ENCODE measurements at regions not wholly inside any gene's neighbourhood (a gene's known extent, or its start where the extent isn't known, plus 50 kb on each side); places are given as distances from the start of the nearest gene placed in this dataset.

DNA sequence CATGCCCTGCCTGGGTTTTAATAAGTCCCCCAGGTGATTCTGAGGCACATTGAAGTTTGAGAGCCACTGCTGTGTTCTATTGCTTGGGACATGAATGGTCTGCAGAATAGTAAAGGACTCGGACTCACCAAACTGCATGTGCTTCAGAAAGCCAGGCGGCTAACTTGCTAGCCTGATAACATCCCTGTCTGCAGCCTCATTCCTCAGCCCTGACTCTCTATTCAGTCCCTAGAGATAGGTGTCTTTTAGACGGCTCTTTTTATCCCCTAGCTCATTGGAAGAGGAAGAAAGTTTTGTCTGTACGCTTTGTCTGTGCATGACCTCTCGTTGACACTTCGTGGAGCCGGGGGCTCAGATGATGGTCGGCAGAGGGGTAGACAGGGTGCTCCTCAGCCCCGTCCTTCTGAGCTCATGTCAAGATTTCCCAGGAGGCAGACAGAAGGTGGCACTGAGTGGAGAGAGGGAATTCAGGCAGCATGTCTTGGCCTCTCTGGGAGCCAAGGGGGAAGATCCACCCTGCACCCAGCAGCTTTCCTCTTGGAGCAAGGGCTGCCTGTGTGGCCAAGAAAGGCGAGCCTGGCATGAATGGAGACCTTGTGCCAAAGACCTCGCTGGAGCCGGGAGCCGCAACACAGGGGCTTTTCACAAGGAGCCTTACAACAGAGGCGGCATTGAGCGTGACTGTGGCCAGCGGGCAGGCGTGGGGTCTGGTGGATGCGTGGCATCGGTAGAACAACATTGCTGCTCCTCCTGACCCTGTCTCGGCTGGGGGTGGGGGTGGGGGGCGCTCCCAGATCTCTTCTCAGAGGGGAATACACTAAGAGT, 51.1 kb upstream of the PODXL start:
- peaks cover 0 to 20% (median 3%) of the 10 kb centered on the region in 3 donors for H3K27me3 ChIP-seq (ENCODE audit: control insufficient read depth in 3 of 3, insufficient read depth in 3 of 3, low read length in 3 of 3)
- FAIRE-seq (no peak), DNase-seq (no peak)
- no peaks in the 10 kb centered on the region for H3K36me3 ChIP-seq (ENCODE audit: control insufficient read depth in 3 of 3, insufficient read depth in 2 of 3, low read depth in 1 of 3, low read length in 3 of 3)
- no peaks in the 10 kb centered on the region for H3K4me1 ChIP-seq (ENCODE audit: control insufficient read depth in 3 of 3, insufficient read depth in 2 of 3, low read depth in 1 of 3, low read length in 2 of 3)
- no peaks in the 10 kb centered on the region for H3K9me3 ChIP-seq (ENCODE audit: control insufficient read depth in 2 of 2, insufficient read depth in 1 of 2, low read depth in 1 of 2, low read length in 1 of 2)
- WGBS, 3 donors, result 74 to 76% (median 75%) methylated on average over 20 to 21 of the region's 21 CpGs
- H3K4me3 ChIP-seq (ENCODE audit: low read depth in 1 of 3, low read length in 3 of 3), result no peak overlapping the region
- no peak overlapping the region for H3K27ac ChIP-seq (ENCODE audit: low read depth in 1 of 3, low read length in 2 of 3)

GRCh38 chr7:131606346-131607290, 50.2 kb upstream of the PODXL start:
- Histone ChIP-seq H3K27me3 (ENCODE audit: control insufficient read depth in 3 of 3, insufficient read depth in 3 of 3, low read length in 3 of 3) (peaks cover 0 to 20% (median 3%) of the 10 kb centered on the region in 3 donors), H3K36me3 (ENCODE audit: control insufficient read depth in 3 of 3, insufficient read depth in 2 of 3, low read depth in 1 of 3, low read length in 3 of 3) (no peaks in the 10 kb centered on the region), H3K4me3 (ENCODE audit: low read depth in 1 of 3, low read length in 3 of 3) (no peak overlapping the region), H3K9me3 (ENCODE audit: control insufficient read depth in 2 of 2, insufficient read depth in 1 of 2, low read depth in 1 of 2, low read length in 1 of 2) (no peaks in the 10 kb centered on the region), H3K4me1 (ENCODE audit: control insufficient read depth in 3 of 3, insufficient read depth in 2 of 3, low read depth in 1 of 3, low read length in 2 of 3) (no peaks in the 10 kb centered on the region), H3K27ac (ENCODE audit: low read depth in 1 of 3, low read length in 2 of 3) (no peak overlapping the region)
- WGBS, 3 donors, result 63 to 73% (median 67%) methylated on average over 11 of the region's 11 CpGs
- FAIRE-seq (no peak), DNase-seq (no peak)

Data from small intestine (tissue), 7 donors.